SK-MEL-5 (cell line): ENCODE measurements at regions not wholly inside any gene's neighbourhood (a gene's known extent, or its start where the extent isn't known, plus 50 kb on each side); places are given as distances from the start of the nearest gene placed in this dataset.

Experiments used
- DNase-seq: peaks from one replicate; pipeline ENCODE4 v3.0.0-alpha.2; 2016; ENCODE audit warnings: low read depth, low spot score
- in situ Hi-C: cut with HindIII; loops from 2 replicates; pipeline ENCODE4 v1.10.0; 2016; ENCODE audit warnings: low sequenced_read_pairs, high pct_unique_total_duplicates, low pct_unique_long_range_greater_than_20kb

DNA sequence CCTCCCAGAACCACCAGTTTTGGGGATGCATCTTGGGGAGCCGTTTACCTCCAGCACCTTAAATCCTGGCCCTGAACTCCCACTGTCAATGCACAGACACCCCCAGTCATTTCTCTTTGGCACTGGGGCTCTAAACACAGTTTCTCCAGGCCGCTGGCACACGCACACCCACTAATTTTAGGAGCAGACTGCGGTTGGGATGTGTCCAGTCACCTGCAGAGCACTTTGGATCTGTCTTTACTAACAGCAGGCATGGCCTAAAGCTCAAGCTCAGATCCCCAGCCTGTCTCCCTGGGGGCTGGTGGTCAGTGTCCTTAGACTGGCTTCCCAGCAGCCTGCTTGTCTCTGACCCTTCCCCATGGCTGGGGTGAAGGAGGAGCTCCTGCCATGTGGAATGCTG, 49.9 kb downstream of the SYNE3 start:
- DNase-seq, result no peak
- in situ Hi-C loops, result no loop called here

DNA sequence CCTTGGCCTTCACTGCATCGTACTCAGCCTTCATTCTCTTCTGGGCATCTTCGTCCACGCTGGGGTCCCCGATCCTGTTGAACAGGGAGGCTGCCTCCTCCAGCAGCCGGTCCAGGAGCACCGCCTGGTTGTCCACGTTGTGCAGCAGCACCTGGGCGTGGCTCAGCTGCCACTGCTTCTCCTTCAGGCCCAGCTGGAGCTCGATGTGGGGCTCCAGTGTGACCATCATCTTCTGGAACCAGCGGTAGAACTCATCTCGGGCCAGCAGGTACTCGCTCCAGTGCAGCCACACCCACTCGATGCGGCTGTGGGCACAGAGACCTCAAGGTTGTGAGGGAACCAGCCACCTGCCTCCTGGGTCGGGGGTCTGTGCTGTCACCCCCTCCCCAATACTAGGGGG, 50.5 kb downstream of the SYNE3 start:
- in situ Hi-C loops, result no loop called here
- no peak for DNase-seq

DNA sequence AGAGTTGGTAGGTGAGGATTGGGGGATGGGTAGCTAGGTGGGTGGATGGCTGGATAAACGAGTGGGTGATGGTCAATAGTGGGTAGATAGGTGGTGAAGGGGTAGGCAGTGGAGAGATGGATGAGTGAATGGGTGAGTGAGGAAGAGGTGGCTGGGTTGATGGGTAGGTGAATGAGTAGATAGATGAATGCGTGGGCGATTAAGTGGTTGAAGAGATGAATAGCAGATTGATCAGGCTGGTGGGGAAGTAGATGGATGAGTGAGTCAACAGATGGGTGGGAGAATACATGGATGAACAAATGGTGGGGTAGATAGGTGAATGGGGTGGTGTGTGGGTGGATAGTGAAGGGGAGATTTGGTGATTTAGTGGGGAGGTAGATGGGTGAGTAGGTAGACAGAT, 51.1 kb downstream of the SYNE3 start:
- in situ Hi-C loops, result no loop called here
- DNase-seq, result no peak

DNA sequence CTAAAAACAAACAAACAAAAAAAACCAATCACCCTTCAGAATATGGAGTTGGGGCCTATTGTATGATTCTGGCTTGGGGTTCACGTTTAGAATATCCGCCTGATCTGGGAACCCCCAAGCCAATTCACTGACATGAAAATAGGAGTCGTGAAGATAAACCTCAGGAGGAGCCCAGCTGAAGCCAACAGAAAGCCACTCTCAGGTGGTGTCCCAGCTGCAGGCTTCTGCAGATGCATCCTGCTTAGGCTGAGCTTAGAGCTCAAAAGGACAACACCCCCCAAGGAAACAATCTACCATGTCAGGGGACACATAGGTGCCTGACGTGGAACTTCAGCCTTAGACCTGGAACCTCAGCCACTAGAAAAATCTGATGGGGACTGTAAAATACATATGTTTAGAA, 51.9 kb downstream of the SYNE3 start:
- in situ Hi-C loops, result no loop called here
- no peak for DNase-seq

DNA sequence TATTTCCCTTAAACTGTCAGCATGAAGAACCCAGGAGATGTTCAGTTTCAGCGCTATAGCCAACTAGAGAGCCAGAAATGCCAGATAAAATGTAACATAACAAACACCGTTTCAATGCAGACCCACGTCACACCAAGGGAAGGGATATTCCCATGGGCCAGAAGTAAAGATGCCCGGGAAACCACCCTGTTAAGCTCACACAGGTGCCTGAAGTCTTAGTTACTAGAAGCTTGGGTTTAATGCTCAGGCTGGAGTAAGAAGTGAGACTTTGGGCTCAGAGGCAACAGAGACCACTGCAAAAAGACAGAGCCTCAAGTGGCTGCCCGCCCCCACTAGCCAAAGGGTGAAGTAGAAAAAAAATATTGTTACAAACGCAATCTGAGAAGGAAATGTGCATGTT, 52.3 kb downstream of the SYNE3 start:
- no peak for DNase-seq
- in situ Hi-C loops, result no loop called here

DNA sequence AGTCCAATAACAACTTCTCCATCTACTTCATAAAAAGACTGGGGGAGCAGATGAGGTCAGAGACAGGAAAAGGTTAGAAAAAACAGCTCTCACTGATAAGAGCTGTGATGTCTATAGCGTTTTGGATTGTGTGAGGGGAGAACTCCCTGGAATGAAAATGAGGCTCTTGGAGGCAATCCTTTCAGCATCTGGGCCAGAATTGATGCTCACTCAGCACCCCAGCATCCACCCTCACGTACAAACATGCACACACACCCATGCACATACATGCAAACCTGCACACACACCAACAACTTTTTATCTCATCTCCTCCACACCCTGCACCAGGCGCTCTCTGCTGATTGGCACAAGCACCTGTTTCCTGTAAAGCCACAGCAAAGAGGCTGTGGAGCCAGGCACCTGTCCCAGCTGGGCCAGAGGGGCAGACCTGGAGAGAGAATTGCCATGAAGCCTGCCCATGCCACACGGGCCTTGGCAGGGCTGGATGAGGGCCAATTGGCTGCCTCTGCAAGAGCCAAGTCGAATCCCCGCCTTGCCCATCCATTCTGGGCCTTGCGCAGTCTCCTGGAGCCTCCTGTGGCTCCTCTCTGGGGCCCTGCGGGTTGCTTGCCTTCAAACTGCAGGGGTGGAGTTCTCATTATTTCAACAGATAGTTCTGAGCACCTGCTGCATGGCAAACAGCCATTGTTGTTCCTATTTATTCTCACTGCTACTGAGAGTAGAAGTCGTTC, 53.1 kb downstream of the SYNE3 start:
- no peak for DNase-seq
- in situ Hi-C loops, result no loop called here

DNA sequence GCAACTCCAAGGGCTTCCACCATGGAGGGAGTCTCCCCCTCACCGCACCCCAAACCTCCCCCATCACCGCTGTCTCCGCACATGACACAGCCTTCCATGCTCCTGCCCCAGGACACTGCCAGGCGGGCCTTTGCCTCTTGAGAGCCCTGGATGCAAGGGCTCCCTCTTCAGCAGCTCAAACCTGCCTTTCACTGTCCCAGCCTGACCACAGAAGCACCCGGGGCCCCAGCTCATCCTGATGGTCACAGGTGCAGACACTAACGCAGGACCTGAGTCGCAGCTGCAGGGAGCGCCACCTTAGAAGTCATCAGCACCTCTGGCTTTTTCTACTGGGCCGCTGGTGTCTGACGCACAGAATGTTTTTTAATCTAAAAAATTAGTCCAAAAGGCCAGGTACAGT, 54.0 kb downstream of the SYNE3 start:
- no peak for DNase-seq
- in situ Hi-C loops, result no loop called here

DNA sequence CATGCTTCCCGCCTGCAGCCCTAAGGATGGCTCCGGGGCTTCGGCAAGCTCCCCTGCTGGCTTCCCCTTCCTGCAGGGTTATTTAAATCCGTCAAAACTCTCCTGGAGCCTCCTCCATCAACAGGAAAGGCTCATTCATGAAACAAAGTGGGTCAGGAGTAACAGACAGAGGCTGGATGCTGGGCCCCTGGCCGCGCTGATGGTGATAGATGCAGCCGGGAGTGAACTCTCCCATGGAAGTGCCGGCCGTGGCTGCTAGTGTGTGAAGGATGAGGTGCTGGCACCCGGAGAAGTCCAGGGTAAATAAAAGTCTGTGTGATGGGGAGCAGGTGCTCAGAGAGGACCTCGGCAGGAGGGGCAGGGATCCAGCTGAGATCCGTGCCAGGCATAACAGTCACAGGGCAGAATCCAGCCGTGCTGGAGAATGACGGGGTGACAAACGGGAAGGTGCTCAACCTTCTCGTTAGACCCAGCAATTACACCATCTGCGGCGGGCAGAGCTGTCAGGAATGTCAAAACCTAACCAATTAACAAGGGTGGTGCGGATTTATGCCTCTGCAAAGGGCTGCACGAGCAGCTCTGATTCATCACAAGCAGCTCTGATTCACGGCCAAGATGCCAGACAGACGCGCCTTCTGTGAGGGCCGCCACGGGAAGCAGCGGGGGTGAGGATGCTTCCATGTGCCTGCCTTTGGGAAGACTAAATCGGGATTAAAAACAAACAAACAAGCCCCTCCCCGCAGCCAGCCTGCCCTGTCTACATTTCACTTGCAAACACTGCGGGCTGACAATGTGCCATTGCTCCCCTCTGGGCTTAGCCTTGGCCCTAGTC, 55.6 kb downstream of the SYNE3 start:
- in situ Hi-C loops, result no loop called here
- no peak for DNase-seq

DNA sequence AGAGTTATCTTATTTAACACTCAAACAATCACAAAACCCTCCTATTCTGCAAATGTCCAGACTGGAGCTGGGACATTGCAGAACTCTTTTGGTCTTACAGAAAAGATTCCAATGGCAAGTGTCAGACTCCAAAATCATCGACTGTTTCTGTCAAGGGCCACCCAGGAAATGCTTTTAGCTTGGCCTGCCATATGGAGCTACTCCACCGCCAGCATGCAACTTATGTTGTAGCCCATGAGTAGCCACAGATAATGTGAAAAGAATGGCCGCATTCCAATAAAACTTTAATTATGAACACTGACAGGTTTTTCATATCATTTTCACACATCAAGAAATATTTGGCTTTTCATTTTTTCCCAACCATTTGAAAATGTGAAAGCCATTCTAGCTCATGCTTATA, 57.5 kb downstream of the SYNE3 start:
- in situ Hi-C loops, result no loop called here
- DNase-seq, result no peak

DNA sequence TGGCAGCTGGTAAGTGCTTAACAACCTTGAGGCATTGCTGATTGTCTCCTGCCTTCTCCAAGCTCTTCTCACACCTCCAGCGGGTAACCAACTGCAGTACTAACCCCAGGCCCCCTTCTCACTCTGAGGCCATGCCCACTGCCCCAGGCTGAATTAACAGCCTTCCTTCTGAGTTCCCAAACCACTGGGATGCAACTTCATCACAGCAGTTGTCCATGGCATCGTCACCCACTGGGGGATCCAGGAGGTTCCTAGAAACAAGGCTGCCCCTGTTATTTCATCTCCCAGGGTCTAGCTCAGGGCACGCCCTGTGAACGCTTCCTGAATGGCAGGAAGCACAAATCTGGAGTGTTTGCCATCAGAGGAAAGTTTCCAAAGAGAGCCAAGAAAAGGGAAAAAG, 58.0 kb downstream of the SYNE3 start:
- no peak for DNase-seq
- in situ Hi-C loops, result no loop called here

DNA sequence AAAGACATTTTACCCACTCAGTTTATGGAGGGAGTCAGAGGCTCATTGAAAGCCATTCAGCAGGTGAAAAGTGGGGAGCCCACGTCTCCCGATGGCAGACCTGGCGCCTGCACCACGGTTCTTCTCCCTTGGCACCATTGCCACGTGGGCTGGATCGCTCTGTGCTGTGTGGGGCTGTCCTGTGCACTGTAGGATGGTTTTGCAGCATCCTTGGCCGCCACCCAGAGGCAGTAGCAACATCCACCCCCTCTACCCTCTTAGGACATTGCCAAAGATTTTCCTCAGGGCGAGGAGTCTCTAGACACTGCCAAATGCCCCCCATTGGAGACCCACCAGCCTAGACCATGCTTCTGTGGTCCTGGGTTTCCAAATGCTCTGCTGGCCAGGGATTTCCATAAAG, 60.2 kb downstream of the SYNE3 start:
- DNase-seq, result no peak
- in situ Hi-C loops, result no loop called here

DNA sequence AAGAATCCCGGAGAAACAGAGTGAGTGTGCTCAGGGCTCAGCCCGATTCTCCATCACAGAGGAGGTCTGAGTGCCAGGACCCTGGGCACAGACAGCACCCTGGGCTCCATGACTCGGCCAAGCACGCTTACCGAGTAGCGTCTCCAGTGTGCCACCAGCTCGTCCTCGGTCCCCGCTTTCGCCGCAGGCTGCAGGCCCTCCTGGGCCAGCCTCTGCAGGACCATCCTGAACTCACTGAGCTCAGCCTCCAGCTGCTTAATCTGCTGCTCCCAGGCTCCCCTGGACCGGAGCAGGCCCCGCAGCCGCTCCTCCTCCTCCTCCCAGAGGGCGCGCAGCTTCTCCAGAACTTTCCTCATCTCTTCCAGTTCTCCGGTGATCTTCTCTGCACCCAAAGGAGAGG, 61.2 kb downstream of the SYNE3 start:
- DNase-seq, result no peak
- in situ Hi-C loops, result no loop called here

DNA sequence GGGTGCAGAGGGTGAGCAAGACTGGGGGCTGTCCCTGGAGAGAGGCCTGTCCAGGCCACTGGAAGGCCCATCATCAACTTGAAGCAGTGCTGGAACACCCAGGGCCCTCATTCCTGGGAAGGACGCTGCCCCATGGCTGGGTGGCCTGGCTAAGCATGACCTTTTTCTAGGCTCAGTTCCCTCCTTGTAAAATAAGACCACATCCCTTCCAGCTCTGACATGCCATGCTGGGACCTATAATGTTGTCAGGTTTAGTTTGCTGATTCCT, 62.8 kb downstream of the SYNE3 start:
- no peak for DNase-seq
- in situ Hi-C loops, result no loop called here

DNA sequence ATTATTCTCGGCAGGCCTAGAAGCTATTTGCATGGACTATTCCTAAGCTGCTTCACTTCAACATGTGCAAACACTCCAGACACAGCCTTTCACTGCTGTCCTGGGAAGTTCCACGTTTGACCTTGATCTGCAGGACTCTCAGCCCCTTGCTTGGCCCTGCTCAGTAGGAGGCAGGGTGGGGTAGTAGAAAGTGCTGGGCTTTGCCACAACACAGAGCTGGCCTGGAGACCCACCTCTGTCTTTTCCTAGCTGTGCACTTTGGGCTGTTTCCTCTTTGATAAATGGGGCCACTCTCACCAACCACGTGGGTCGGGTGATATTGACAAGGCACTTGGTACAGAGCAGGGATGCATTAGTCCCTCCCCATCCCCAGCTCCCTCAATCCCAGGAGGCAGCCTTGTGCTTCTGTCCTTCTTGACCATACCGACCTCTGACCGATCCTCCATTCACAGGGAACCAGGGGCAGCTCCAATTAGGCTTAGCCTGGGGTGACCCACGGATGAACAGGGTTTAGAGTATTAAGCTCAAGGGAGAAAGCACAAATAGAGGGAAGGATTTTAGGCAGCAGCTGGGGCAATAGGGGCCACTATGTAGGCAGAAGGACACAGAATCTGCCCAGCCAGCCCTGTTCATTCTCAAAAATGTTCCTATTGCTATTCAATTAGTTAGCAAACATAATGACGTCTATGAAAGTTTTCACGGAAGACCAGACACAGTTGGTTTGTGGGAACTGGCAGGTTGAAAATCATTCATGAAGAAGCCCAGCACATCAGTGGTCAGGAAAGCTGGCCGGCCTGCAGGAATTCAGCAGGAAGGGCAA, 63.3 kb downstream of the SYNE3 start:
- in situ Hi-C loops, result no loop called here
- no peak for DNase-seq

DNA sequence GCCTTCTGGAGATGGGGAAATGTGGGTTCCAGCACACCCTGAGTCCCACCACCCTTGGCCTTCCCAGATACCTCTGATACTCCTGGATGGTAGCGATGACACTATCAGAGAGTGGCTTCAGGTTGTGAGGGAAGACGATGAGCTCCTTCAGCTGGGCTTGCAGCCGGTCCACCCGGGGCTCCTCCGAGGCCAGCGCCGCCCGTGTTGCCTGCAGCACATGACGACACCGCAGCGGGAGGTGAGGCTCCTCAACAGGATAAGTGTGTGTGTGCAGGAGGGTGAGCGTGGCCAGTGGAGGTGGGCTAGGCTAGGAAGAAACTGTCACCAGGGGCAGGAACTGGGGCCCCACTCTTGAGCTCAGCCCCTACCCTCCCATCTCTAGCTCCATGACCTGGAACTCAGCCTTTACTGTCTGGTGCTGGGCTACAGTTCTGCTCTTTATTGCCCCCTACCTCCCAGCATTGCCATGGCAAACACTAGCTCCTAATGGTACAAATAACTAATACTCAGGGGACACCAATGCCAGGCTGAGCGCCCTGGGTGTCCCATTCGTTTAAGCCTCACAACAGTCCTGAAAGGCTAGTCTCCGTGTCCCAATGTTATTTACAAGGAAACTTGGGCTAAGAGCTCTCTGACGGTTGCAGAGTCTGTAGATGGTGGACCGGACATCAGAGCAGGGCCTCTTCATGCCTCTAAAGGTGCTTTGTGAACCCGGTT, 64.1 kb downstream of the SYNE3 start:
- in situ Hi-C loops, result no loop called here
- peak; percentile 51 for DNase-seq

DNA sequence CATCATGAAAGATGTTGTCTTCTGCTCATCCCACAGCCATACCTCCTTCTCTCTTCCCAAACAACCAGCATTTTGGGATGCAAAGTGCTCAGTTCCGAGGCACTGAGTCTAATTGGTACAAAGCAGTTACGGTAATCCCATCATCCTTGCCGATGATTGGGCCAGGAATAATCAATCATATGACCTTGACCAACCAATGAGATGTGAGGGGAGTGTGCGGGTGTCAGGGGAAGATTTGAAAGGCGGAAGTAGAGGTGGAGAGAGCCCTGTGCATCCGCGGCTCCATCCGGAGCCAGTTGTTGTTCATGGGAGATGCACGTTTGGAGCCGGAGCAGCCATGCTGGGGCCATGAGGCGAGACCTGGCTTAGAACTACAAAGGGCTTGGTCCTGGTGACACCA, 67.3 kb downstream of the SYNE3 start:
- in situ Hi-C loops, result no loop called here
- DNase-seq, result no peak

DNA sequence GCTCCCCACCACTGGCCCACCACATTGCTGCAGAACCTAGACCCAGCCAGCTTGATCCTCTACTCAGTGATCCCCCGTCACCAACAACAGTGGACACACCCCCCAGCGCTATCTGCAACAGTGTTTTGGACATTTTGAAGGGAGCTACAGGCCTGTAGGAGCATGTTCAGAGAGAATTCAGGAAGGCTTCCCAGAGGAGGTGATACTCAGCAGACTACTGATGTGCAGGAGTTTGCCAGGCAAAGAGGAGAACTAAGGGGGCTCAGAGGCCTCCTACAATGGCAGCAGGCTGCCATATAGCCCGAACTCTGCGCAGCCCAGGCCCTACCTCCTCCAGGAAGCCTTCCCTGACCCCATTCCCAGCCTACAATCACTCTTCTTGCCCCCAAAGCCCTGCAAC, 70.0 kb downstream of the SYNE3 start:
- in situ Hi-C loops, result no loop called here
- no peak for DNase-seq

DNA sequence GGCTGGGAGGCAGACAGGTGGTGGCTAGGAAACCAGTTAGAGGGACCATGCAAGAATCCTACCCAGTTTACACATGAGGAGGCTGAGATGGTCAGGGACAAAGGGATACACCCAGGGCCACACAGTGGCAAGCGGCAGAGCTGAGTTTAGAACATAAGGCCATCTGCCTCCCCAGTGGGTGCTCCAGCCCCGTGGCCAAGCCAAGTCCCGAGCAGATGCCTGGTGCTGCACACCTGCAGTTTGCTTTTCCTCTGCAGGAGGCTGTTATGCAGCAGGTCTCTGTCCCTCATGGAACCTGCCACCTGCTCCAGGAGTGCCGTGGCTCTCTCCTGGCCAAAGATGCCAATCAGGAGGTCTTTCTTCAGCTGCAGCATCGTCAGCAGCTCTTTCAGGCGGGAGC, 70.8 kb downstream of the SYNE3 start:
- DNase-seq, result no peak
- in situ Hi-C loops, result no loop called here
